ENCODE measurements at regions not wholly inside any gene's neighbourhood (a gene's known extent, or its start where the extent isn't known, plus 50 kb on each side); places are given as distances from the start of the nearest gene placed in this dataset.

DNA sequence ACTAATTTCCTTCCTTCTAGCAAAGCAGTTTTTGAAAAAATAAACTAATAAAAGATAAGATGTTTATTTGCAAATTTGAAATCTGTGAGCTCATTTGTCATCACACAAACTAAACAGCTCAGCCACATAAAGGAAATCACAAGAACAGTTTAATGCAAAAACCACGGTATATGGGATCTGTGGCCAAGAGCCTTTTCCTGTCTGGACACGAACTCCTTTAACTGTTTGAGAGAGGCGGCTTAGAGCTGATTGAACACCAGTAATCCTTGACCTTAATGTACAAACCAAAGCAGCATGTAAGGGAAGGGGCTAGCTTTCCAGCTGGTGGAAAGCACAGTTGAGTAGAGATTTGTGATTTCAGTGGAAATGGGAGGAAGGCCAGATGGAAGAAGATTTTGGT, 66.3 kb upstream of the SPINK5 start:
- no peak for TF ChIP-seq CTCF (IDR thresholded peaks at IDR 0.05; ENCODE audit: borderline replicate concordance, extremely low read depth, insufficient read depth)
- peaks cover 0 to 15% (median 7%) of the 10 kb centered on the region in 3 donors for H3K9me3 ChIP-seq (ENCODE audit: control insufficient read depth in 2 of 3, insufficient read depth in 1 of 3, low read length in 3 of 3)
- H3K27me3 ChIP-seq (ENCODE audit: control insufficient read depth, insufficient read depth, low read length) = no peaks in the 10 kb centered on the region
- H3K27ac ChIP-seq (ENCODE audit: low read depth in 2 of 2, low read length in 2 of 2) = no peak overlapping the region
- H3K4me1 ChIP-seq (ENCODE audit: control insufficient read depth in 2 of 3, insufficient read depth in 2 of 3, low read depth in 1 of 3, low read length in 3 of 3) = no peaks in the 10 kb centered on the region
- intact Hi-C loops (cut with DNase I) = no loop called here
- H3K4me3 ChIP-seq (ENCODE audit: low read length in 3 of 3) = no peak overlapping the region
- DNase-seq (peak in 1 of 5 donors; percentile 29), FAIRE-seq (no peak)
- no peak overlapping the region for H3K9ac ChIP-seq (ENCODE audit: low read length in 3 of 3)
- H3K36me3 ChIP-seq (ENCODE audit: control insufficient read depth in 2 of 3, insufficient read depth in 3 of 3, low read length in 3 of 3) = no peaks in the 10 kb centered on the region

DNA sequence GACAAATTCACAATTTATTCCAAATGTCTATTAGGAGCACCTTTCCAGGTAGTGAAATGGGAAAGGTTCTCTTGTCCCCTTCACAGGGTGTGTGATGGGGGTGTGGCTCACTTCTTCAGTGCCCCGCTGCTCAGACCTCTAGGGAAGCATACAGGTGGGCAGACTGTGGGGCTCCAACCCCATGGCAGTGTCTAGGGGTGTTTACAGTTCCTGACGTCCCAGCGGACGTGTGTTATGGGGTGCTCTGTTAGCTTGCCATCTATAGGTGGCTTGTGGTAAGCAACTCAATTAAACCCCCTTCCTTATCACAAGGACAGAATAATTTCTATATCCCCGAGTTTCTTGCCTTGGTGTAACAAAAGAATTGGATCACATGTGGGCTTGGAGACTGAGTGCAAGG, 67.4 kb upstream of the SPINK5 start:
- no peaks in the 10 kb centered on the region for H3K36me3 ChIP-seq (ENCODE audit: control insufficient read depth in 2 of 3, insufficient read depth in 3 of 3, low read length in 3 of 3)
- FAIRE-seq (no peak), DNase-seq (no peak)
- intact Hi-C loops (cut with DNase I) = no loop called here
- H3K4me3 ChIP-seq (ENCODE audit: low read length in 3 of 3) = no peak overlapping the region
- no peak for TF ChIP-seq CTCF (IDR thresholded peaks at IDR 0.05; ENCODE audit: borderline replicate concordance, extremely low read depth, insufficient read depth)
- no peaks in the 10 kb centered on the region for H3K4me1 ChIP-seq (ENCODE audit: control insufficient read depth in 2 of 3, insufficient read depth in 2 of 3, low read depth in 1 of 3, low read length in 3 of 3)
- no peaks in the 10 kb centered on the region for H3K27me3 ChIP-seq (ENCODE audit: control insufficient read depth, insufficient read depth, low read length)
- no peak overlapping the region for H3K27ac ChIP-seq (ENCODE audit: low read depth in 2 of 2, low read length in 2 of 2)
- H3K9me3 ChIP-seq (ENCODE audit: control insufficient read depth in 2 of 3, insufficient read depth in 1 of 3, low read length in 3 of 3) = peaks cover 0 to 7% (median 3%) of the 10 kb centered on the region in 3 donors
- H3K9ac ChIP-seq (ENCODE audit: low read length in 3 of 3) = no peak overlapping the region

- TF ChIP-seq CTCF (IDR thresholded peaks at IDR 0.05; ENCODE audit: borderline replicate concordance, extremely low read depth, insufficient read depth) = no peak
- Histone ChIP-seq H3K27me3 (ENCODE audit: control insufficient read depth, insufficient read depth, low read length) (no peaks in the 10 kb centered on the region), H3K4me3 (ENCODE audit: low read length in 3 of 3) (no peak overlapping the region), H3K27ac (ENCODE audit: low read depth in 2 of 2, low read length in 2 of 2) (no peak overlapping the region), H3K36me3 (ENCODE audit: control insufficient read depth in 2 of 3, insufficient read depth in 3 of 3, low read length in 3 of 3) (no peaks in the 10 kb centered on the region), H3K9me3 (ENCODE audit: control insufficient read depth in 2 of 3, insufficient read depth in 1 of 3, low read length in 3 of 3) (peaks cover 0 to 4% (median 3%) of the 10 kb centered on the region in 3 donors), H3K4me1 (ENCODE audit: control insufficient read depth in 2 of 3, insufficient read depth in 2 of 3, low read depth in 1 of 3, low read length in 3 of 3) (no peaks in the 10 kb centered on the region), H3K9ac (ENCODE audit: low read length in 3 of 3) (no peak overlapping the region)
- intact Hi-C loops (cut with DNase I) = no loop called here
- FAIRE-seq = no peak
- DNase-seq = no peak
These were observed 67.9 kb upstream of the SPINK5 start for GRCh38 chr5:147995846-147996245.

GRCh38 chr5:147989994-147990393, 73.8 kb upstream of the SPINK5 start:
- no peaks in the 10 kb centered on the region for H3K36me3 ChIP-seq (ENCODE audit: control insufficient read depth in 2 of 3, insufficient read depth in 3 of 3, low read length in 3 of 3)
- no peaks in the 10 kb centered on the region for H3K4me1 ChIP-seq (ENCODE audit: control insufficient read depth in 2 of 3, insufficient read depth in 2 of 3, low read depth in 1 of 3, low read length in 3 of 3)
- no peak for TF ChIP-seq CTCF (IDR thresholded peaks at IDR 0.05; ENCODE audit: borderline replicate concordance, extremely low read depth, insufficient read depth)
- no peak overlapping the region for H3K4me3 ChIP-seq (ENCODE audit: low read length in 3 of 3)
- FAIRE-seq (no peak), DNase-seq (no peak)
- no peak overlapping the region for H3K9ac ChIP-seq (ENCODE audit: low read length in 3 of 3)
- intact Hi-C loops (cut with DNase I) = no loop called here
- H3K9me3 ChIP-seq (ENCODE audit: control insufficient read depth in 2 of 3, insufficient read depth in 1 of 3, low read length in 3 of 3) = no peaks in the 10 kb centered on the region
- no peak overlapping the region for H3K27ac ChIP-seq (ENCODE audit: low read depth in 2 of 2, low read length in 2 of 2)
- no peaks in the 10 kb centered on the region for H3K27me3 ChIP-seq (ENCODE audit: control insufficient read depth, insufficient read depth, low read length)
